Trophoblast cell (in vitro differentiated cells and primary cell): ENCODE measurements at regions not wholly inside any gene's neighbourhood (a gene's known extent, or its start where the extent isn't known, plus 50 kb on each side); places are given as distances from the start of the nearest gene placed in this dataset.

Source experiments
- DNase-seq, 2 donors: peaks; one replicate each; pipeline ENCODE4 v3.0.0-alpha.2; 2016
- H2AFZ ChIP-seq: 2 replicates; pipeline ENCODE4 v1.6.1; 2013; ENCODE audit warnings: low read length, moderate library complexity, mild to moderate bottlenecking; ENCODE audit not compliant: insufficient read depth, poor library complexity
- H2AK5ac ChIP-seq: 2 replicates; pipeline ENCODE4 v1.6.1; 2013; ENCODE audit warnings: mild to moderate bottlenecking, low read length
- H2BK120ac ChIP-seq: 2 replicates; pipeline ENCODE4 v1.6.1; 2013; ENCODE audit warnings: low read length, mild to moderate bottlenecking, moderate library complexity; ENCODE audit not compliant: insufficient read depth, poor library complexity
- H2BK12ac ChIP-seq: 2 replicates; pipeline ENCODE4 v1.6.1; 2013; ENCODE audit warnings: mild to moderate bottlenecking, low read length, moderate library complexity
- H2BK5ac ChIP-seq: 2 replicates; pipeline ENCODE4 v1.6.1; 2013; ENCODE audit warnings: low read length, low read depth, moderate library complexity, mild to moderate bottlenecking; ENCODE audit not compliant: poor library complexity
- H3K14ac ChIP-seq: 2 replicates; pipeline ENCODE4 v1.6.1; 2013; ENCODE audit warnings: mild to moderate bottlenecking, low read length
- H3K18ac ChIP-seq: 2 replicates; pipeline ENCODE4 v1.6.1; 2013; ENCODE audit warnings: mild to moderate bottlenecking, low read length
- H3K23ac ChIP-seq: 2 replicates; pipeline ENCODE4 v1.6.1; 2013; ENCODE audit warnings: low read length
- H3K27ac ChIP-seq: 2 replicates; pipeline ENCODE4 v1.5.1; 2013; ENCODE audit warnings: low read depth, mild to moderate bottlenecking, inconsistent platforms, low read length, moderate library complexity
- H3K27me3 ChIP-seq: 2 replicates; pipeline ENCODE4 v1.6.1; 2013; ENCODE audit warnings: inconsistent platforms, mild to moderate bottlenecking, low read length, moderate library complexity; ENCODE audit not compliant: insufficient read depth
- H3K36me3 ChIP-seq, 2 experiments: 1 replicate in 1 of 2; 2 replicates in 1 of 2; pipeline ENCODE4 v1.6.1; 2013; ENCODE audit warnings: low read length in 2 of 2, mild to moderate bottlenecking in 2 of 2, moderate library complexity in 1 of 2; ENCODE audit not compliant: insufficient read depth in 2 of 2, control insufficient read depth in 1 of 2
- H3K4ac ChIP-seq: 2 replicates; pipeline ENCODE4 v1.6.1; 2013; ENCODE audit warnings: low read depth, mild to moderate bottlenecking, low read length, moderate library complexity
- H3K4me1 ChIP-seq, 2 experiments: 1 replicate in 1 of 2; 2 replicates in 1 of 2; pipeline ENCODE4 v1.6.1; 2013; ENCODE audit warnings: low read length in 2 of 2, mild to moderate bottlenecking in 2 of 2, moderate library complexity in 1 of 2; ENCODE audit not compliant: insufficient read depth in 2 of 2, control insufficient read depth in 1 of 2
- H3K4me2 ChIP-seq: 2 replicates; pipeline ENCODE4 v1.6.1; 2013; ENCODE audit warnings: inconsistent platforms, mild to moderate bottlenecking, low read length, moderate library complexity
- H3K4me3 ChIP-seq: 2 replicates; pipeline ENCODE4 v1.5.1; 2013; ENCODE audit warnings: mild to moderate bottlenecking, low read depth, low read length, inconsistent platforms
- H3K79me1 ChIP-seq: one replicate; pipeline ENCODE4 v1.6.1; 2013; ENCODE audit warnings: low read length
- H3K79me2 ChIP-seq: 2 replicates; pipeline ENCODE4 v1.6.1; 2013; ENCODE audit warnings: low read length, mild to moderate bottlenecking; ENCODE audit not compliant: control insufficient read depth, insufficient read depth, poor library complexity
- H3K9ac ChIP-seq: 2 replicates; pipeline ENCODE4 v1.6.1; 2013; ENCODE audit warnings: mild to moderate bottlenecking, low read length
- H3K9me3 ChIP-seq: 2 replicates; pipeline ENCODE4 v1.6.1; 2013; ENCODE audit warnings: low read depth, mild to moderate bottlenecking, control low read depth, inconsistent platforms, low read length; ENCODE audit not compliant: insufficient read depth
- H4K12ac ChIP-seq: 2 replicates; pipeline ENCODE4 v1.6.1; 2013; ENCODE audit warnings: low read depth, mild to moderate bottlenecking, low read length, moderate library complexity
- H4K8ac ChIP-seq: 2 replicates; pipeline ENCODE4 v1.6.1; 2013; ENCODE audit warnings: low read depth, mild to moderate bottlenecking, low read length, moderate library complexity
- H4K91ac ChIP-seq: one replicate; pipeline ENCODE4 v1.6.1; 2013; ENCODE audit warnings: low read depth, mild to moderate bottlenecking, low read length, moderate library complexity
- WGBS: extraction: QIAGEN DNeasy Blood & Tissue Kit; methylation state at CpG from one replicate; pipeline ENCODE4 v1.1.7; 2013; ENCODE audit warnings: missing lambda C conversion rate; ENCODE audit not compliant: insufficient read length, insufficient coverage; ENCODE audit errors: extremely low coverage; 5-methylcytosine and 5-hydroxymethylcytosine counted together

- no peaks in the 10 kb centered on the region for H3K4me1 ChIP-seq
- no peak overlapping the region for H3K27ac ChIP-seq
- H3K9me3 ChIP-seq: no peaks in the 10 kb centered on the region
- no CpG with 5 or more reads among the region's 8 CpGs for WGBS
- no peak overlapping the region for H3K4me2 ChIP-seq
- H2BK120ac ChIP-seq: no peak overlapping the region
- no peaks in the 10 kb centered on the region for H3K36me3 ChIP-seq
- no peaks in the 10 kb centered on the region for H3K79me2 ChIP-seq
- H4K91ac ChIP-seq: no peak overlapping the region
- no peak overlapping the region for H4K8ac ChIP-seq
- H2BK12ac ChIP-seq: no peak overlapping the region
- H3K4me3 ChIP-seq: no peak overlapping the region
- no peak overlapping the region for H2BK5ac ChIP-seq
- no peaks in the 10 kb centered on the region for H3K79me1 ChIP-seq
- H3K4ac ChIP-seq: no peak overlapping the region
- H3K23ac ChIP-seq: no peak overlapping the region
- H3K14ac ChIP-seq: no peak overlapping the region
- no peak overlapping the region for H3K18ac ChIP-seq
- H3K27me3 ChIP-seq: no peaks in the 10 kb centered on the region
- no peak overlapping the region for H2AK5ac ChIP-seq
- no peak for DNase-seq
- H3K9ac ChIP-seq: no peak overlapping the region
- no peak overlapping the region for H4K12ac ChIP-seq
- no peak overlapping the region for H2AFZ ChIP-seq
Measured at GRCh38 chrY:7729318-7730011, 817.9 kb upstream of the AMELY start.

GRCh38 chrY:7728935-7729317, 817.4 kb upstream of the AMELY start:
- H4K12ac ChIP-seq: no peak overlapping the region
- H3K79me1 ChIP-seq: no peaks in the 10 kb centered on the region
- H3K18ac ChIP-seq: no peak overlapping the region
- DNase-seq: no peak
- H2AK5ac ChIP-seq: no peak overlapping the region
- no peak overlapping the region for H3K9ac ChIP-seq
- H3K27ac ChIP-seq: no peak overlapping the region
- no peak overlapping the region for H2AFZ ChIP-seq
- H3K4ac ChIP-seq: no peak overlapping the region
- no peak overlapping the region for H3K4me2 ChIP-seq
- no peak overlapping the region for H2BK12ac ChIP-seq
- no CpG with 5 or more reads among the region's 2 CpGs for WGBS
- H3K4me3 ChIP-seq: no peak overlapping the region
- H2BK120ac ChIP-seq: no peak overlapping the region
- no peaks in the 10 kb centered on the region for H3K4me1 ChIP-seq
- H3K14ac ChIP-seq: no peak overlapping the region
- H4K91ac ChIP-seq: no peak overlapping the region
- no peaks in the 10 kb centered on the region for H3K27me3 ChIP-seq
- H3K79me2 ChIP-seq: no peaks in the 10 kb centered on the region
- H3K23ac ChIP-seq: no peak overlapping the region
- H3K36me3 ChIP-seq: no peaks in the 10 kb centered on the region
- no peak overlapping the region for H4K8ac ChIP-seq
- no peak overlapping the region for H2BK5ac ChIP-seq
- no peaks in the 10 kb centered on the region for H3K9me3 ChIP-seq

GRCh38 chrY:7725791-7726460, 814.4 kb upstream of the AMELY start:
- Histone ChIP-seq H3K4me1 (no peaks in the 10 kb centered on the region), H4K91ac (no peak overlapping the region), H3K23ac (no peak overlapping the region), H4K8ac (no peak overlapping the region), H2BK12ac (no peak overlapping the region), H3K4ac (no peak overlapping the region), H3K9me3 (no peaks in the 10 kb centered on the region), H3K27ac (no peak overlapping the region), H3K4me2 (no peak overlapping the region), H4K12ac (no peak overlapping the region), H2AFZ (no peak overlapping the region), H3K18ac (no peak overlapping the region), H3K14ac (no peak overlapping the region), H3K9ac (no peak overlapping the region), H2AK5ac (no peak overlapping the region), H2BK120ac (no peak overlapping the region), H3K79me1 (no peaks in the 10 kb centered on the region), H3K36me3 (no peaks in the 10 kb centered on the region), H2BK5ac (no peak overlapping the region), H3K27me3 (no peaks in the 10 kb centered on the region), H3K4me3 (no peak overlapping the region), H3K79me2 (no peaks in the 10 kb centered on the region)
- WGBS: no CpG with 5 or more reads among the region's 4 CpGs
- DNase-seq: no peak

GRCh38 chrY:7723991-7724632, 812.6 kb upstream of the AMELY start:
- Histone ChIP-seq H4K91ac (no peak overlapping the region), H3K18ac (no peak overlapping the region), H3K4ac (no peak overlapping the region), H3K4me3 (no peak overlapping the region), H3K36me3 (no peaks in the 10 kb centered on the region), H2BK120ac (no peak overlapping the region), H3K14ac (no peak overlapping the region), H3K9me3 (no peaks in the 10 kb centered on the region), H4K12ac (no peak overlapping the region), H3K23ac (no peak overlapping the region), H2BK12ac (no peak overlapping the region), H2AFZ (no peak overlapping the region), H3K27ac (no peak overlapping the region), H3K4me2 (no peak overlapping the region), H2AK5ac (no peak overlapping the region), H3K4me1 (no peaks in the 10 kb centered on the region), H2BK5ac (no peak overlapping the region), H4K8ac (no peak overlapping the region), H3K9ac (no peak overlapping the region), H3K27me3 (no peaks in the 10 kb centered on the region), H3K79me1 (no peaks in the 10 kb centered on the region), H3K79me2 (no peaks in the 10 kb centered on the region)
- WGBS: no CpG with 5 or more reads among the region's 1 CpG
- no peak for DNase-seq
